Caki2 (cell line): ENCODE measurements at regions not wholly inside any gene's neighbourhood (a gene's known extent, or its start where the extent isn't known, plus 50 kb on each side); places are given as distances from the start of the nearest gene placed in this dataset.

ENCODE experiments used
- DNase-seq: peaks from one replicate; pipeline ENCODE4 v3.0.0-alpha.2; 2015; ENCODE audit warnings: low read depth
- in situ Hi-C: cut with HindIII; loops from 2 replicates; pipeline ENCODE4 v1.10.0; 2016; ENCODE audit warnings: low sequenced_read_pairs, low pct_unique_long_range_greater_than_20kb, mixed read lengths

GRCh38 chr7:86978808-86979506 is 80.5 kb downstream of the ELAPOR2 start:
- in situ Hi-C loops: no loop called here
- DNase-seq: no peak

- DNase-seq: no peak
- in situ Hi-C loops: no loop called here
Measured at GRCh38 chr7:86976958-86977357, 82.5 kb downstream of the ELAPOR2 start.

GRCh38 chr7:86975914-86976313 is 83.5 kb downstream of the ELAPOR2 start:
- no peak for DNase-seq
- in situ Hi-C loops: no loop called here

- in situ Hi-C loops: no loop called here
Measured at GRCh38 chr7:86975449-86975848, 84.0 kb downstream of the ELAPOR2 start.

GRCh38 chr7:86972072-86972471 is 87.4 kb downstream of the ELAPOR2 start:
- in situ Hi-C loops: no loop called here
- DNase-seq: peak; percentile 37

More at GRCh38 chr7:86975449-86975848, 84.0 kb downstream of the ELAPOR2 start:
- no peak for DNase-seq

- DNase-seq: no peak
- in situ Hi-C loops: no loop called here
Measured at GRCh38 chr7:86970986-86971385, 88.5 kb downstream of the ELAPOR2 start.

GRCh38 chr7:86970547-86970946 is 88.9 kb downstream of the ELAPOR2 start:
- DNase-seq: no peak
- in situ Hi-C loops: no loop called here

- no peak for DNase-seq
- in situ Hi-C loops: no loop called here
Measured at GRCh38 chr7:86969865-86970264, 89.6 kb downstream of the ELAPOR2 start.

GRCh38 chr7:86968618-86969017 is 90.8 kb downstream of the ELAPOR2 start:
- in situ Hi-C loops: no loop called here
- no peak for DNase-seq

GRCh38 chr7:86966916-86967315 is 92.5 kb downstream of the ELAPOR2 start:
- in situ Hi-C loops: no loop called here
- no peak for DNase-seq

GRCh38 chr7:86965727-86966120 is 93.7 kb downstream of the ELAPOR2 start:
- in situ Hi-C loops: no loop called here
- no peak for DNase-seq

- no peak for DNase-seq
- in situ Hi-C loops: no loop called here
Measured at GRCh38 chr7:86964973-86965726, 94.3 kb downstream of the ELAPOR2 start.

- no peak for DNase-seq
Measured at GRCh38 chr7:86963599-86964230, 95.7 kb downstream of the ELAPOR2 start.

GRCh38 chr7:86962623-86963022 is 96.8 kb downstream of the ELAPOR2 start:
- in situ Hi-C loops: no loop called here
- no peak for DNase-seq

More at GRCh38 chr7:86963599-86964230, 95.7 kb downstream of the ELAPOR2 start:
- in situ Hi-C loops: no loop called here

- in situ Hi-C loops: no loop called here
- DNase-seq: no peak
Measured at GRCh38 chr7:86961686-86962085, 97.8 kb downstream of the ELAPOR2 start.

- DNase-seq: no peak
- in situ Hi-C loops: no loop called here
Measured at GRCh38 chr7:86958380-86958779, 101.1 kb downstream of the ELAPOR2 start.

GRCh38 chr7:86956567-86956966 is 102.9 kb downstream of the ELAPOR2 start:
- no peak for DNase-seq
- in situ Hi-C loops: no loop called here

GRCh38 chr7:86955895-86956503 is 103.5 kb downstream of the ELAPOR2 start:
- no peak for DNase-seq
- in situ Hi-C loops: no loop called here

GRCh38 chr7:86954971-86955370 is 104.5 kb downstream of the ELAPOR2 start:
- in situ Hi-C loops: no loop called here
- no peak for DNase-seq
